Ishikawa (cell line): ENCODE measurements at regions not wholly inside any gene's neighbourhood (a gene's known extent, or its start where the extent isn't known, plus 50 kb on each side); places are given as distances from the start of the nearest gene placed in this dataset.

Experiments
- CEBPB ChIP-seq: IDR thresholded peaks from 2 replicates; pipeline ENCODE4 v1.6.1; 2012
- CREB1 ChIP-seq: IDR thresholded peaks from 2 replicates; pipeline ENCODE4 v1.6.1; 2012; ENCODE audit warnings: low read depth
- EGR1 ChIP-seq: IDR thresholded peaks from 2 replicates; pipeline ENCODE4 v1.6.1; 2012
- EP300 ChIP-seq: IDR thresholded peaks from 2 replicates; pipeline ENCODE4 v1.6.1; 2012; ENCODE audit warnings: borderline replicate concordance
- FOXM1 ChIP-seq: IDR thresholded peaks from 2 replicates; pipeline ENCODE4 v1.6.1; 2012; ENCODE audit warnings: low read depth, borderline replicate concordance
- NFIC ChIP-seq: IDR thresholded peaks from 2 replicates; pipeline ENCODE4 v1.6.1; 2012
- RAD21 ChIP-seq: IDR thresholded peaks from 2 replicates; pipeline ENCODE4 v1.6.1; 2012; ENCODE audit warnings: low read depth
- REST ChIP-seq: IDR thresholded peaks from 2 replicates; pipeline ENCODE4 v1.6.1; 2012; ENCODE audit warnings: low read depth, mild to moderate bottlenecking
- TAF1 ChIP-seq: IDR thresholded peaks from 2 replicates; pipeline ENCODE4 v1.6.1; 2012; ENCODE audit warnings: low read depth, mild to moderate bottlenecking
- TCF12 ChIP-seq: IDR thresholded peaks from 2 replicates; pipeline ENCODE4 v1.6.1; 2012; ENCODE audit warnings: low read depth
- TEAD4 ChIP-seq: IDR thresholded peaks from 2 replicates; pipeline ENCODE4 v1.6.1; 2012
- YY1 ChIP-seq: IDR thresholded peaks from 2 replicates; pipeline ENCODE4 v1.6.1; 2012; ENCODE audit warnings: low read depth
- ZBTB7A ChIP-seq: IDR thresholded peaks from 2 replicates; pipeline ENCODE4 v1.6.1; 2012; ENCODE audit warnings: low read depth
- TF ChIP-seq, protein P1 (sequence below): IDR thresholded peaks from 2 replicates; pipeline ENCODE4 v1.6.1; 2012
- TF ChIP-seq, protein P2 (sequence below): IDR thresholded peaks from 2 replicates; pipeline ENCODE4 v1.6.1; 2012

DNA sequence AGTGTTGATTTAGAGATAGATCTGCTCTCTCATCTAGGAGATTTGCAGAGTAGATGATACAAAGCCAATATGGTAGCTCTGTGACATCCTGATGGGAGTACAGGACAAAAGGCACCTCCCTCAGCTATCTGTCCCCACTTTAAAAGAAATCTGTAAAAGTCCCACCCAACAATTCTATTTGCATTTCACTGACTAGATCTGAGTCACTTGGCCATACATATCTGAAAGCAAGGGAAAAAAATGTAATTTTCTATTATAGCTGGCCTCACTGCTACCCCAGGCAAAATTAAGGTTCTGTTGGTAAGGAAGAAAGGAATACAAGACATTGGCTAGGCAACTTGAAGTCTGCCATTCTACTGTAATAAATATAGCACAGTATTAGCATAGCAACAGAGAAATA is 96.2 kb upstream of the RNF180 start:
- TF ChIP-seq NFIC = no peak
- no peak for TF ChIP-seq CEBPB
- no peak for TF ChIP-seq REST
- no peak for TF ChIP-seq YY1
- TF ChIP-seq RAD21 = no peak
- no peak for TF ChIP-seq CREB1
- TF ChIP-seq TCF12 = no peak
- no peak for TF ChIP-seq FOXM1
- TF ChIP-seq, protein P1, sequence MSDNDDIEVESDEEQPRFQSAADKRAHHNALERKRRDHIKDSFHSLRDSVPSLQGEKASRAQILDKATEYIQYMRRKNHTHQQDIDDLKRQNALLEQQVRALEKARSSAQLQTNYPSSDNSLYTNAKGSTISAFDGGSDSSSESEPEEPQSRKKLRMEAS = no peak
- no peak for TF ChIP-seq ZBTB7A

DNA sequence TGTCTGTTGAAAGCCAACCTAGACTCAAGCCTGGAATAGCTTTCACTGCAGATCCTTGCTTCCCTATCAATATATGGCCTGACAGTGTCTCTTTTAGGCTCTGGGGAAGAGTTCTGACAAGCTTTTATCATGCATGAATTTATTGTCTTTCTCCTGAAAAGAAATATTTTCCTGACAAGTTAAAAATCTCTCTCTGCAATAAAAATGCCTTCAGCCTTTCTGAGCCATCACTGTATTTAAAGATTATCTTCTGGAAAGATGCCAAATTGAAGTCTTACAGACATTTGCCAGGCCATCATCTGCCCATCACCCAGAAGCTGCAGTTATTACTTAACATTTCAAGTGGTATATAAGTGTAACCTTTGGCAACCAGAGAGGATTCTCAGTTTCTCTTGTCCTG is 88.1 kb upstream of the HTR1A start:
- TF ChIP-seq CREB1 = no peak
- TF ChIP-seq RAD21 = no peak
- TF ChIP-seq, protein P2, sequence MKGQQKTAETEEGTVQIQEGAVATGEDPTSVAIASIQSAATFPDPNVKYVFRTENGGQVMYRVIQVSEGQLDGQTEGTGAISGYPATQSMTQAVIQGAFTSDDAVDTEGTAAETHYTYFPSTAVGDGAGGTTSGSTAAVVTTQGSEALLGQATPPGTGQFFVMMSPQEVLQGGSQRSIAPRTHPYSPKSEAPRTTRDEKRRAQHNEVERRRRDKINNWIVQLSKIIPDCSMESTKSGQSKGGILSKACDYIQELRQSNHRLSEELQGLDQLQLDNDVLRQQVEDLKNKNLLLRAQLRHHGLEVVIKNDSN = no peak
- no peak for TF ChIP-seq TEAD4
- TF ChIP-seq ZBTB7A = no peak
- TF ChIP-seq TCF12 = no peak

DNA sequence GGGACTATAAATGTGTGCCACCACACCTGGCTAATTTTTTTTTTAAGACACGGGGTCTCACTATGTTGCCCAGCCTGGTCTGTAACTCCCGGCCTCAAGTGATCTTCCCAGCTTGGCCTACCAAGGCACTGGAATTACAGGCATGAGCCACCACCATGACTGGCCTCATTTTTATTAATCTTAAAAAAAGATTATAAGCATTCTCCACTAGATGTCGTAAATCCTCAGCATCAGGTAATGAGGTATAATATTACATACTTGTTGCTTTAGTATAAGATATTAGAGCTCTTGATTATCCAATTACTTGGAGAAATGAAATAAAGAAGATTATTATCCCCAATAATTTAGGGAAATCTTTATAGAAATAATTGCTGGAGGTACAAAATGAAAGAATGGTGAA is 78.2 kb upstream of the HTR1A start:
- TF ChIP-seq EP300 (no peak), TEAD4 (no peak), TAF1 (no peak), EGR1 (no peak), FOXM1 (no peak), YY1 (no peak), ZBTB7A (no peak)
- TF ChIP-seq, protein P1 = no peak

DNA sequence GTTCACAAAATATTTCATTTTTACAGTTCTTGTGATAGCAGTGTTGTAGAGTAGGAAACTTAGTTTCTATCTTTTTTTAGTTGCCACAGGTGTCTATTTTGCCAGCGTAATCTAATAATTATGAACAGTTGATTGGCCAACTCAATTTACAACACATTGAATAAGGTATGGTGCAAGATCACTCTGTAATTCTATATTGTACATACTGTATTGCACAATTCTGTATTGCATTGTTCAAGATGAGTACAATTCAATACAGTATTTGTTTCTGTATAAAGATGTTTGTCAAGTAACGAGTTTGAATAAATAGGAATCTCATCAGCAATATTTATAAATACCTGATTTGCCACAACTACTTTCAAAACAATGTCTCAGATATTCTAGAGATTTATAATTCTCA is 64.2 kb upstream of the HTR1A start:
- TF ChIP-seq CREB1 (no peak), TAF1 (no peak), EGR1 (no peak), TCF12 (no peak), REST (no peak), TEAD4 (no peak), YY1 (no peak), EP300 (no peak), RAD21 (no peak), FOXM1 (no peak), NFIC (no peak), ZBTB7A (no peak)
- TF ChIP-seq, protein P2 = no peak

GRCh38 chr5:64019746-64020145 is 57.5 kb upstream of the HTR1A start:
- TF ChIP-seq, protein P1 = no peak
- TF ChIP-seq TEAD4 (no peak), ZBTB7A (no peak), EP300 (no peak), EGR1 (no peak), REST (no peak), YY1 (no peak), NFIC (no peak), RAD21 (no peak), TAF1 (no peak), CEBPB (no peak), CREB1 (no peak), TCF12 (no peak), FOXM1 (no peak)
- TF ChIP-seq, protein P2 = no peak
